Hippocampal formation (tissue), 2 donors: ENCODE measurements at regions not wholly inside any gene's neighbourhood (a gene's known extent, or its start where the extent isn't known, plus 50 kb on each side); places are given as distances from the start of the nearest gene placed in this dataset.
"Not testable (repeated sequence)": the region's sequence is repeated elsewhere in the genome, so short reads cannot be mapped to it uniquely, and the experiment has no call there.

ENCODE experiments used
- DNase-seq, 2 donors: peaks; one replicate each; lab custom pipeline; 2025; lab: John Stamatoyannopoulos, UW

DNA sequence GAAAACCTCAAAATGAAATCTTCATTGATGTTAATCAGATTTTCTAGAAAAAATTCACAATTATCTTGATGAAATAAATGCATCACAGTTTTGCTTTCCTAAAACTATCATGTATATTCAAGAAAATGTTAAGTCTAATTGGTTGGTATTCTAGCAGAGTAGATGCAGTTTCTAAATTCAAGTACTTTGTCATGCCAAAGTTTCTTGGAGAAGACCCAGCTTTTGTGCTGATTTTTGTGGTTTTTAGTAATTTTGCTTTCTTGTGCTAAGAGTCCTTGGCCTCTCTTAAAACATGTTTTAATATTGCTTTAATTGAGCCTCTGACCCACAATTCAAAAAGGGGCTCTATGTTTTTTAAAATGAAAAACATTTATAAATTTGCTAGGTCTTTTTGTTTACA, 924.8 kb upstream of the PTPRD start:
- no peak for DNase-seq

DNA sequence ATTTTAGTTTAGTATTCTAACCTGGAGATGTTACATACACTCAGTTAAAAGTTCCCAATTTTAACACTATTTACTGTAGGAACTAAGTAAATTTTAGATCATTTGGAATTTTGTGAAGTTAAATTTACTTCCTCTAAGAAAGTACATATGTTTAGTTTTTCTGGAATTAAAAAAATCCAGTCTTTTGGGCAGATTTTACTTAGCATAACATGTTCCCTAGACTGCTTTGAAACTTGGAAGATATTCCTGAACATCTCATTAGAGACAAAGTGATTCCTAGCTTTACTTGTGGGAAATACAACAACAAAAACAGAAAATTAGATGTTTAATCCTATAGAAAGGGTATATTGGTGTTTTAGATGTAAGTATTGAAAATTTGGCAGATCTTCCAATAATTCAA, 930.0 kb upstream of the PTPRD start:
- DNase-seq, result no peak

DNA sequence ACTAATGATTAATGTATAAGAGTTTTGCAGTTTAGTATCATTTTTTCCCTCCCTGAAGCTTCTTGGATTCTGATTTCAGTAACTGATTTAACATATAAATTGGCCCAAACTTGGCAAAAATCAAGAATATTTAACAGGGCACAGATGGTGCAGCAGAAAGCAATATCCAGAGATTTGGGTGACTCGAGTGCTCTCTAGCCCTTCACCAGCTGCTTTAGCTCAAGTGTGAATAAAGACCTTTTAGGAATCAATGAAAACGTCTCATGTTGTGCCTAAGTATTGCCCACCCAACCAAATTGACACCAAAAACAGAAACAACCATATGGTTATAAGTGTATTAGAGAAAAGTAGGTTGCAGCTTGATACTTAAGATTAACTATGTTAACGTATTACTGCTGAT, 933.4 kb upstream of the PTPRD start:
- DNase-seq, result no peak

DNA sequence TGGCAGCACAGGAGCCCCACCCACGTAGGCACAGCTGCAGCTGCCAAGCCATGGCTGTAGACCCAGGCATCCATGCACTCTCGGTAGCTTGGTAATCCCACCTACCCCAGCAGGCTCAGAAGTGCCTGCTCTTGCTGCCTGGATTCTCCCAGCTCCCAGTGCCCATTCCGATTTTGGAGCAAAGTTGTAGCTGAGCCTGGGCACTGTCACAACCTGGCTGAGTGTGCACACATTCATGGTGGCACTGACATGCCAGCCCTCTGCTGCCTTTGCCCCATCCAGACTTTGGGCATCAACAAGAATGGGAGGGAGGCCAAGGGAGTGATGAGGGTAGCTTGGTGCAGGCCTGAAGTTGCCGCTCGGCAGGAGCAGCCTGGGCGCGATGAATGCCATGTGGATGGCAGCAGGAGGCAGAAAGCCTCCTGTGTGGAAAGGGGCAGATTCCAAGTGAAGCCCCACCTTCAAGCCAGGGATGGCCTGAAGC, 936.6 kb upstream of the PTPRD start:
- DNase-seq, result no peak

DNA sequence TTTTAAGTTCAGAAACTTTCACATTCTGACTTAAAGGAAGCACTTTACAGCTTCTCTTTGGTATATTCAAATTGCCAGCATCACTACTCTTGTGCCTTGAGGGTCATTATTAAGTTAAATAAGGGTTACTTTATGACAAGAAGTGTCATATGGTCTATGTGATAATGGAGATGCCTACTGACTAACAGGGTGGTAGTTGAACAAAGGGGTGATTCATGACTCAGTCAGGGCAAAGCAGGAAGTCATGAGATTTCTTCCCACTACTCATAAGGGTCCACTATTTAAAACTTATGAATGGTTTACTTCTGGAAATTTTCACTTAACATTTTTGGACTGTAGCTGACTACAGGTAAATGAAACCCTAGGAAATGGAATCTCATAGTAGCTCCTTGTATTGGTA, 938.3 kb upstream of the PTPRD start:
- no peak for DNase-seq

DNA sequence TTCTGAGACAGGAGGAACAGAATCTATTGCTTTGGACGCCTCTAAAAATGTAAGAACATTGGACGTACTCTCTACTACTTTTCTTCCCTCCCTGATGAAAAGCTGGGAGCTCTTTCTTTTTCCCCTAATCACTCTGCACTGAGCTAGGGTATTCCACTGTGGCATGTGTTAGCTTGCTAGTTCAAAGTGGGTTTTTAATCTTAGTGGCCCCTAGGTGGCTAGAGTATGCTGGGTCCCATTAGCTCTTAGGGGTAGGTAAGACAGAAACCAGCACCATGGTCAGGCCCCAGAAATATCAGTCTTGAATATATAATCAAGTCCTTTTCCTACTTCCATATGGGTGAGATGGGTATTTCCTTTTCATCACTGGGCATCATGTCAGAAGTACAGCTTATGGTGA, 945.2 kb upstream of the PTPRD start:
- DNase-seq, result no peak

DNA sequence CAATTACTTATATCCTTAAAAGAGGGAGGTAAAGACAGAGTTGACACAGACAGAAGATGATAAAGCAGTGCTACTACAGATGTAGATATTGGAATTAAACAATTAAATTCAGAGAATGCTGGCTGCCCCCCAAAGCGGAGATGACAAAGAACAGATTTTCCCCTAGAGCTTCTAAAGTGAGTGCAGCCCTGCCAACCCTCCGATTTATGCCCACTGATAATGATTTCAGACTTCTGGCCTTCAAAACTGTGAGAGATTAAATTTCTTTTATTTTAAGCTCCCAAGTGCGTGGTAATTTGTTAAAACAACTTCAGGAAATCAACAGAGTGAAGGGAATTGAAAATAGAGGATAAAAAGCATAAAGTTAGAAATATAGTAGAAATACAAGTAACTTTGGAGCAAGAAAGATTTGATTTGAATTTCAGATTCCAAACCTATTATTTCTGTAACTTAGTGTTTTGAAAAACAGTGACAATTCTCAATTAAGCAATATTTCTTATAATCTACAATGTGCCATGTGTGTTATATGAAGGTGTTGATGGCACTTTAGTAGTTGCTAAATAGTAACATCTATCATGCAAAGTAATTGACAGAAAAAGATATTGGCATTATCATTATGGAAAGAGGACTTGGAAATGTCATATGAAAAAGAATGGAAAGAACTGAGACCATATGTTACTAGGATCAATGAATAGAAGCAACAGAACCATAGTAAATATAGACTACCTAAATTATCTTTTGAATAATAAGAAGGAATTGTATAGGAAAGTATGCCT, 946.4 kb upstream of the PTPRD start:
- no peak for DNase-seq

DNA sequence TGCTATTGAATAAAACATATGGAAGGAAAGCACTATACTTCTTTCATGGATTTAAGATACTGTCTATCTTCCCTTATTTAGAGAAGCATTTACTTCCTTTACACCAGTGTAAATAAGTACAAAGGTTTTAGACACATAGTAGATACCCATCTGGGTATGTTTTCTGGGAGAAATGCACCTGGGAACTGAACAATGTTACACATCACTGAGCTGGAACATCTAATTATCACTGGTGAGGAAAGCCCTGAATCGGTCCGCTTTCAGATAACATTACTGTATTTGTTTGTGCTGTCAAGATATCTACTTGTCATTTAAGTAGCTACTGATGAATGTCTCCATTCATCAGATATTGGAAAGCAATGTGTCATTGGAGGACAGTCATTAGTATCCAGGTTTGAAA, 964.7 kb upstream of the PTPRD start:
- no peak for DNase-seq

DNA sequence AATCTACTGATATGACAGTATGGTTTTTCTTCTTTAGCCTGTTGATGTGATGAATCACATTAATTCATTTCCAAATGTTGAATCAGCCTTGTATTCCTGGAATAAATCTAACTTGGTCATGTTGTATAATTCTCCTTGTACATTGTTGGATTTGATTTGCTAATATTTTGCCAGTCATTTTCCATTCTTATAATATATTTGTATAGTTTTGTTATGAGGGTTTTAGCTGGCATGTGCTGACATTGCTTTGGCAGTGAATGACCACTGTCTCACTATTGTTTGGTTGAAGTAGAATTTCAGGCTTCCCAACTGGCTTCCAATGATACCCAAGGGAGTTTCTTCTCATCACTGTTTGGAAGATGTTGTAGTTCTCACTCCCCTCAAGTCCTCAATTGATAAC, 983.0 kb upstream of the PTPRD start:
- no peak for DNase-seq

DNA sequence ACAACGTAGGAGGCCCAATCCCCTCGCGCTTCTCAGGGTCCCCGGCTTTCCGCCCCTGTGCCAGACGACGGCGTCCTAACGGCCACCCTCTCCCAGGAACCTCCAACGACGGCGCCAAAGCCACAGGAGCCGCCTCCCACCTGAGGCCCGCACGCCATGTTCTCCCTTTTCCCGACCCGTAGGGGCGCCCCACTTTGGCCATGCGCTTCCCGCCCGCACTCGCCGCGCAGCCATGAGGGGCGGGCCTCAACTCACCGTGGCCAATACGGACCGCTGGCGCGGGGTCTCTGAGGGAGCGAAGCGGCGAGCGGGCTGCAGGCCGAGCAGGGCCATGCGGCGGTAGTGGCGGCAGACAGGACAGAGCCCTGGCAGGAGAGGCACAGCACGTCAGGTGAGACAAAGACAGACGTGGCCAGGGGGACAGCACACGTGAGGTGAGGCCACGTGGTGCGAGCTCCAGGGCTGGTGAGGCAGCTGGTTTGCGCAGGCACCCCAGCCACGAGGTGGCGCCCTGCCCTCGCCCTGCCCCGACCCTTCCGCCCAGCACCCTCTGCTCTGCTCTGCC, 1005.5 kb upstream of the PTPRD start:
- no peak for DNase-seq

DNA sequence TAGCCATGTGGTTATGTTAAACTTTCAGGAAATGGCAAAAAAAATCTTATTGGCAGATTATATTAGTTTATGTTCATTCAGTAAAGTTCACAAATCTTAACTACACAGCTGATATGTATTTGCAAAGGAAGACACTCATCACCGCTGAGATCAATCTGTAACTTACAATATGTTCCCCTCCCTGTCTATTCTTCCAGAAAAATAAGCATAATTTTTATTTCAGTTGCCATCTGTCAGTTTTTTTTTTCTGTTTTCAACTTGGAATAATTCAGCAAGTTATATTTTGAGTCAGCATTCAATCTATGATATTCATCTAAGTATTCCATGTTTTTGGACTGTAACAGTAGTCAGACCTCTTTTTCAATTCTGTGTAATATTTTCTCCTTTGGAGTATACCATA, 1019.9 kb upstream of the PTPRD start:
- no peak for DNase-seq

DNA sequence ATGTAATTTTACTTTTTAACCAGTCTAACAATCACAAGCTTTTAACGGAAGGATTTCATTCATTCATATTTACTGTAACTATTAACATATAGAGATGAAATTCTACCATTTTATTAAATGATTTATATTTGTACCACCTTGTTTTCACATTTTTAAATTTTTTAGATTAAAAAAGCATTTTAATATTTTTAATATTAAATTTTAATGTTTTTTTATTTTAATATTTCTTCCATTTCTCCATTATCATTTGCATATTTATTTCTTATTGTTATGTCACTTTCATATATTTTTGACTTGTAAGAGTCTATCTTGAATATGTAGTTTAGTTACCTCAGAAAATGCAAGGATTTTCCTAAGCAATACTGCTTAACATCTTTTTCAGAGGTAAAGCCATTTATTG, 1034.0 kb upstream of the PTPRD start:
- DNase-seq, result no peak

DNA sequence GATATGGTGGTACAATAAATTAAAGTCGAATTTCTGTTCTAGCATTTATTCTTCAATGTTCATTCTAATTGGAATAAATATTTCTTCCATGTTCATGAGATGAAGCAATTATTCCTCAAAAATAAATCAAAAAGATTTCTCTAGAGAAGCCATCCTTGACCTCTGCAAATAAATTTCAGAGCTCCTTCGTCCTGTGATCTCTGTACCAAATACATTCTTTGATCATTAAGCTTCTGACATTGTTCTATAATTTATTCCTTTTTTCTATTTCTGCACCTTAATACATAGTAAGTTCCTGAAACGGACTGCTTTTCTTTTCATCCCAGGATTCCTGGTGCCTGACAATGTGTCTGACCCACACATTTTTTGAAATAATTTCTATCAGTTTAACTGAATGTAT, 1039.3 kb upstream of the TYRP1 start:
- DNase-seq, result no peak

DNA sequence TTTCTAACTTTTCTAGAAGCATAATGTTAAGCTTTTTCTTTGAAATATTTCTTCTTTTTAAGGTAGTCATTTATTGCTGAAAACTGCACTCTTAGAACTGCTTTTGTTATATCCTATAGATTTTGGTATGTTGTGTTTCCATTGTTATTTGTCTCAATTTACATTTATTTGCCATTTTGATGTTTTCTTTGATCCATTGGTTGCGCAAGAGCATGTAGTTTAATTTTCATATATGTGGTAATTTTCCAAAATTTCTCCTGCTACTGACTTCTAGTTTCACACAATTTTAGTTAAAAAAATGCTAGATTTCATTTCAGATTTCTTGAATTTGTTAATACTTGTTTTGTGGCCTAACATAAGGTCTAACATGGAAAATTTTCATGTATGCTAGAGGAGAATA, 1029.3 kb upstream of the TYRP1 start:
- no peak for DNase-seq

DNA sequence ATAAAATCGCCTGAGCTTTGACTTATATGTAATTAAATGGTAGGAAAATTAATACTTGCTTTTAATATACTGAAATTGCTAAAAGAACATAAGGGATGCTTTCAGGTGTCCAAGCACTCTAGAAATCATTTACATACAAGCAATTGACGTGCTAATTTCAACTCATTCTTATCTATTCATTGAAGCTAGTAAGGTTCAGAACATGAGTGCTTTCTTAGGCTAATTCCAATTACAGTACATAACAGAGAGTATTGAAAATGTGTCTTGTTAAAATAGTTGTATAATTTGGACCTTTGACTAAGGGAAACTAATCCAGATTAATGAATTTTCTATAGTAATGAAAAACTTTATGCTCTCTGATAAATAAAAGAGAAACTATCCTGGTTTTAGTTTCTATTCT, 1016.4 kb upstream of the TYRP1 start:
- no peak for DNase-seq

DNA sequence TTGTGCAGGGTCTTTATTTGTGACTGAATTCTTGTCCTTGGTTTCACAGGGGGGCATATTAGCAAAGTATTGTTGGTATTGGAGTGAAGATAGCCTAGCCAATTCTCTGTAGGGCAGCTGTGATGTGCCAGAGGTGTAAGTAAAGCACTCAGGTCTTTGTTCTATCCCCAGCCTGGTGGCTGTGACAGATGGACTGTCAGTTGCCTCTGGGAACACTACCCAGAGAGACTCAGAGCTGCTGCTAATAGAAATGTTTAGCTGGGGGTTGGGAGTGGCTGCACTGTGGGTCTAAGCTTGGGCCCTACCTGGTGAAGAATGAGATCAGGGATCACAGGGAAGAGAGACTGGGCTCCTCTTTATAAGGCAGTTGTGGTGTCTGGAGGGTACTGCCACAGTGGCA, 1006.5 kb upstream of the TYRP1 start:
- DNase-seq, result no peak

DNA sequence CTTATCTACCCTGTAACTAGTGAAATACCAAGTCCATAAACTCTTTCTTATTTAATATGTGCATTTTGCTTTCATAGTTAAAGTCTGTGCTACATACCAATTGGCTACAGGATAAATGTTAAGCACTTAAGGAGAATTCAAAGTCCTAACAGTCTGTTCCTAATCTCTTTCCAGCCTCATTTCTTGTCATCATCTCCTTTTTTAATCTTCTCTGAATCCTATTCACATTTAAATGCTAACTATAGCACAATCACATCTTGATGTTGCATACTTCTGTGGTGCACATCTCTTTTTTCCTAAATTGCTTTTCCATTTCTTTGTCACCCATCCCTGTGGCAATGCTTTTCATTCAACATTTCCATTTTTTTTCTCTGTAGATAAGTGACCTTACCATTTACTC, 996.1 kb upstream of the TYRP1 start:
- DNase-seq, result no peak

DNA sequence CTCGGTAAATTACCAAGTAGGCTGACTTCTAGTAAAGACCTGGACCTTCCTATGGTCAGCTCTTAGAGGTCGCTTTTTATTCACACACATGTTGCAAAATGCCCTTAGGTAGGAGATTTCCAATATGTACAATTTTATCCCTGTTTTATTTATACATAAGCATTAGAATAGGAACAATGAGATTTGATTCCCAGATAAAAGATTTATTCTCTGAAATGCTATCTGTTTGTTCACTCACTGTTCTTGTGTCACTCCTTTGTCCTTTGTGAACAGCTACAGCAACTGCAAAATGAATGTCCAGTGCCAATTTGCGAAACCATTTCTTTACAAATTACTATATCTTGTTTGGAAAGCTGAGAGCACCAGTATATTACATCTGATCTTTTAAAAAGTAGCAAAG, 991.5 kb upstream of the TYRP1 start:
- peak in 1 of 2 donors; percentile 54 for DNase-seq

DNA sequence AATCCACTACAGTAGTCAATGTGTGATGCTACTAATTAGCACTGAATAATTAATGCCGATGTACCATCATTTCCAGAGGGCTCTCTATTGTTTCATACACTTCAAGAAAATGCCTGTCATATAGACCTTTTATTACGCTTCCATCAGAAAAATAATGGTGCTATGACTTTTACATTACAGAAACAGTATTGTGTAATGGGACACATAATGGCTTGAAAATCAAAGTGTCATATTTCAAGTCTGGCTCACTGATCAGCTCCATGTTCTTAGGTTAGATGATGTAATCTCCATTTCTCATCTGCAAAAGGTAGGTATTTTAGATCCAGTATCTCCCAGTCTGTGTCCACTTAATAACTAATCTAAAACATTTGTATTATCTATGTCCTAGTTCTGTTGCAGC, 990.6 kb upstream of the TYRP1 start:
- DNase-seq, result no peak

DNA sequence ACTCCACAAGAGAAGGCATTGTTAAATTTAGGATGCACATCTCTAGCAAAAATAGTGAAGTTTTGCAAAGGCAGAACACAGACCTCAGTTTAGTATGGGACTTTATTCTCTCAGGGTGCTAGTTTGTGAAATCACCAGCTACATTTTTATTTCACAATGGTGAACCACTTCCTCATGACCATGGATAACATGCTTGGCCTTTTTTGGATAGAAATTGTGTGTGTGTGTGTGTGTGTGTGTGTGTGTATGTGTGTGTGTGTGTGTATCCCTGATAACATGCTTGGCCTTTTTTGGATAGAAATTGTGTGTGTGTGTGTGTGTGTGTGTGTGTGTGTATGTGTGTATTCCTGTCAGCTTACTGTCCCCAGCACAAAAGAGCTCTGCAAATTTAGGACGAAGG, 989.0 kb upstream of the TYRP1 start:
- DNase-seq, result not testable (repeated sequence)

DNA sequence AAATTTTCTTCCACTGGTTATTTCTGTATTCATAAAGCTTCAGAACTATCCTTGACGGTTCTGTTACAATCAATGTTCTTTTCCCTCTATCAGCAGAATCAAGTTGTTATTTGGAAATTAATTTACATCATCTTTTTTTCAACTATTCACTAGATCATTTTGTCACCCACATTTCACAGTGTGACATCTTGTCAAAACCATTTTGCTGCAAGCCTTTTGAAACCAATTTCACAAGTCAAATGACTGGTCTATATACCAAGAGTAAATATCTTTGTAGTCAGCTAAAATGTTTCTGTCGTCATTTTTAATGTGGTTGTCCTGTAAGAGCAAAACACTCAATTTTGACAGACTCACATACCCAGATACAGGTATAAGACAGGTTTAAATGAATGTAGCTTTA, 984.3 kb upstream of the TYRP1 start:
- no peak for DNase-seq

DNA sequence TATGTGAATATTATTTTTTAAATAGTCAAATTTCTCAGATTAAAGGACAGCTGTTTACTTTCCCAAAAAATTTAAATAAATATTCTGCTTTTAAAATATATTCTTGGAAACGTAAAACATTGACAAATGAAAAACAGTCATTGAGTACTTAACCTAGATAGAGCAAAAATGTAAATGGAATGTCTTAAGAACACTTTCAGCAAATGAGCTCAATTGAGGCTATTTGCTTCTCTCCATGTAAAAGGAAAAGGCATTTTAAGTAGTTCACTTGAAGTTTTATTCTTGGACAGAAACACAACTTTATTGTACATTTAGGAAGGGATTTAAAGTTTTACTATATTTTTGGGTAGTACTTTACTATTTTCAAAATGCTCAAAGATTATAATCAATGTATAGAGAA, 983.6 kb upstream of the TYRP1 start:
- DNase-seq, result no peak

DNA sequence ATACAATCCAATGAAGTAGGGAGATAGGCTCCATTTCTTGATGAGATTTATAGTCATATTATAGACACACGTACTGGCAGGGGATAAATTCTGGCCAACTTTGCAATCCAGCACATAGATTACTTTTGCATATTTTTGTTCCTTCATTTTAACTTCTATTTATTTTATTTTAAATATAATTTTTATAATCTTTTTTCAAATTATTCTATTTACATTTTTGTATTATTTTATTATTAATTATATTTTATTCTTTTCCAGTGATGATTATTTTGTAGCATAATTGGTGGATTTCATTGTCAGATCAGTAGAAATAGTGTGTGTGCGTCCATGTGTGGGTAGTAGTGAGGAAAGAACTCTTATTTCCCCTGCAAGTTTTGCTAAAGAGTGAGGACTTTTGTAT, 980.1 kb upstream of the TYRP1 start:
- DNase-seq, result no peak

DNA sequence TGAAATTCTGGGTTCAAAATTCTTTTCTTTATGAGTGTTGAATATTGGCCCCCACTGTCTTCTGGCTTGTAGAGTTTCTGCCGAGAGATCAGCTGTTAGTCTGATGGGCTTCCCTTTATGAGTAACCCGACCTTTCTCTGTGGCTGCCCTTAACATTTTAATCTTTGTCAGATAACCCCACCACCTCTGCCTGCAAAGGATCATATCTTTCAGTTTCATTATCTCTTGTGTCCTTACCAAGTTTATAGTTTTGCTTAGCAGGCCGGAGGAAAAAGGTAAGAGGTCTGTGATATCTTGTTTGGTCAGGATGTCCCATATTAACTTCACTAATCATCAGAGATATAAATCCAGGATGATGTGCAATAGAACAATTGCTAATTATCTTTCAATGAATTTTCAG, 970.2 kb upstream of the TYRP1 start:
- DNase-seq, result no peak
